Fibroblast of skin of left biceps (primary cell): ENCODE measurements at regions not wholly inside any gene's neighbourhood (a gene's known extent, or its start where the extent isn't known, plus 50 kb on each side); places are given as distances from the start of the nearest gene placed in this dataset.
"Not testable (repeated sequence)": the region's sequence is repeated elsewhere in the genome, so short reads cannot be mapped to it uniquely, and the experiment has no call there.

Source experiments
- DNase-seq, 2 experiments: peaks; one replicate each; pipeline ENCODE4 v3.0.0-alpha.2; 2013; ENCODE audit warnings: low read depth in 2 of 2

DNA sequence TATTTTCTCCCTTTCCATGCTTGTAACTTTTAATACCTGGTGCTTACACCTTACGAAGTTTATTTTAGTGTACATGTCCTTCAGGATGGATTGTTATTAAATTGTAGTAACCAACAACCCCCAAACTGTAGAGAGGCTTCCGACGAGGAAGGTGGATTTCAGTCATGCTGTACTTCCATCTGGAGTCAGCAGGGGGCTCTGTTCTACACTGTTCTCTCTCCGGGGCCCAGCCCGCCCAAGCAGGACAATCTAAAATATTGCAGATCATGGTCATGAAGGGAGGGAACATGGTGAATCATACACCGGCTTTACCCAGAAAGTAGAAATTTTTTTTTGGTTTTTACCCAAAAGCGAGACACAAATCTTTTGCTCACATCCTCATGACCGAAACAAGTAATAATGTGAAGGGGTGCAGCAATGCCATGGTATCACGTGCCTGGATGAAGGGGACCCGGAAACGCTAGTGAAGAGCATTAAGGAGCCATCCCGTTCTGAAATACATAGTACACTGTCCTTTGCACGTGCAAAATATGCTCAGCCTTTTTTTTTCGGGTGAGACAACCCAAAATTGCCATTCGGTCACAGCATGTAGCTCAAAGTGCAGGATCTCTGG is 884.8 kb downstream of the EPHA4 start:
- DNase-seq, result peak in 1 of 2 experiments; percentile 23

DNA sequence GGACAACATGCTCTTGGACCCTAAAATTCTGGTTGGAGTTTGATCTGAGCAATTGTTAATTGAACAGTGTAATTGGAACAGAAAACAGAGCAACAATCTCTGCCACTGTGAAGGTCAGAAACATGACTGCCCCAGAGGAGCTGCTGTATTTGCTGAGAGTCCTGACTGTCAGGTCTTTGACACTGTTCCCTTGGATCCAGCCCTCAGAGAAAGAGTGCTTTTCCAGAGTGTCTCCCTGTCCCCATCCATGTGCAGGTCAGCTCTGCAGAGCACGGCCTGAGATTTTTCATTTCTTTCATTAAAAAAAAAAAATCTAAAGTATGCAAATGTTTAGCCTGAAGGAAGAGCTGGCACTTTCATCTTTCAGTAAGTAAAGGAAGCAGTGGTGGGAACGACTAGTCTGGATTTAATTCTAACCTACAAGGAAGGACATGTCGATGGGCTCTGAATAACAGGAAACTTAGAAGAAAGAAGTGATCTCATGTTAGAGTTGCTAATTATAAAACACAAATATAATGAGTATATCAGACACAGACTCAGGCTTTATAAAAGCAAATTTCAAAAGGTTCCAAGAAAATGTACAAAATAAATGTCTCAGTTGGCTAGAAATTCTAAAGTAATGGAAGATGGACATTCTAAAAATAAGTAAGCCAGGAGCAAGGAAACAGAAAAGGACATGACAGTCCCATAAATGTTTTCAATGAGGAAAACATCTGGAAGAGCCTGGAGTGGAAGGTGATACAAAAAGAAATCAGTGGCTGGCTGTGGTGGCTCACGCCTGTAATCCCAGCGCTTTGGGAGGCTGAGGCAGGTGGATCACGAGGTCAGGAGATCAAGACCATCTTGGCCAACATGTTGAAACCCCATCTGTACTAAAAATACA is 876.5 kb downstream of the EPHA4 start:
- DNase-seq, result no peak

GRCh38 chr2:220696280-220696669 is 875.8 kb downstream of the EPHA4 start:
- no peak for DNase-seq

DNA sequence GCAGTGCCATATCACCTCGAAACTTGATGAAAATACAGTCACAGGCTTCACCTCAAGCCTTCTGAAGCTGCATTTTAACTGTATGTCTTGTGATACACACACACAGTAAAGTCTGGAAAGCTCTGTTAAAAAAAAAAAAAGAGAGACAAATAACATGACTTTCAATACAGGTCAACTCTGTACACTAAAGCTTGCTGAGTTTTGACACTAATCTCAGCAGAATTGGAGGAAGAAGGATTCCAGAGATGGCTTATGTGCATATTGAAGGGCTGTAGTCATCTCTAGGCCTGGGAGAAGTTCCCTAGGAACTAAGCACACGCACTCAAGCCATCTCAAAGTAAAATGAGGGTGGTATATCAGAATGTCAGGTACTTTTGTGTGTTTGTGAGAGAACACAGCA is 875.1 kb downstream of the EPHA4 start:
- DNase-seq, result no peak

GRCh38 chr2:220701115-220701514 is 871.0 kb downstream of the EPHA4 start:
- DNase-seq, result no peak

GRCh38 chr2:220703279-220703678 is 868.8 kb downstream of the EPHA4 start:
- DNase-seq, result no peak

GRCh38 chr2:220704081-220704480 is 868.0 kb downstream of the EPHA4 start:
- DNase-seq, result no peak

GRCh38 chr2:220704810-220705209 is 867.3 kb downstream of the EPHA4 start:
- no peak for DNase-seq

DNA sequence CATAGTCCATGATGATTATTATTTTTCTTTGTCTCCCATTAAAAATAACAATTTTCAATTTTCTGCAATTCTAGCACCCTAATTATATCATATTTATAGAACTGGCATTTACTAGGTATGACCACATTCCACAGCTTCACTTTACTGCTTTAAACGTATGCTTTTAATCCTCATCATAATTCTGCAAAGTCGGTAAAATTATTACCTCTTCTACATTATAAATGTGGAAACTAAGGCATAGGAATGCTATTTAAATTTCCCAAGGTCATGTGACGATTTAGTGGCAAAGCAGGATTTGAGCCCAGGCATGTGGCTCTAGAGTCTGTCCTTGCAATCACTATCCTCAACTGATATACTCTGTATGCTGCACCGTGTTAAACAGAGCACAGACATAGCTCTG is 866.4 kb downstream of the EPHA4 start:
- DNase-seq, result no peak

DNA sequence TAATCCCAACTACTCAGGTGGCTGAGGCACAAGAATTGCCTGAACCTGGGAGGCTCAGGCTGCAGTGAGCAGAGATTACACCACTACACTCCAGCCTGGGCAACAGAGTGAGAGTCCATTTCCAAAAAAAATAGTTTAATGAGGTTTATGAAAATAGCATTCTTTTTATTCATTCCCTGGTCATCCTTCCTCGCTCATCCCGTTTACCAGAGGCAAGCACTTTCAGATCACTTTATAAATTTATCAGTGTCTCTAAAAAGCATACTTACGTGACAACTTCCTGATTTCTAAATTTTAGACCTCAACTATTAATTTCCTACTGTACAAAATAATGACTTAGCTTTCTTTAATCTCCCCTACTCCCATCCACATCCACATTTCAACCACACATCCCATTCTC is 864.8 kb downstream of the EPHA4 start:
- DNase-seq, result no peak

DNA sequence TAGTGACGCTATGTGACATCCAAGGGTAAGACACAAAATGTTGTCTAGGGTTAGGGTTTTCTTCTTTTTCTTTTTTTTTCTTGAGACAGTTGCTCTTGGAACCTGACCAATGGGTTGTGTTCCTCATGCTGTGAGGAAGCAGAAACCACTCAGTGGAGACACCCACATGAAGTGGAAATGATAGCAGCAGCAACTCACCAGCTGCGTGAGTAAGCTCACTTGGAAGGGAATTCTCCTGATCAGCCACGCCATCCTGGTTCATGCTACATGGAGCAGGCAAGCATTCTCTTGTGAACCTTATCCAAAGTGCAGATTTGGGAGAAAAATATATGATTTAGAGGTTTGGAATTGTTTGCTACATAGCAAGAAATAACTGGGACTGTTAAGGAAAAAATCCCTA is 863.7 kb downstream of the EPHA4 start:
- DNase-seq, result no peak

GRCh38 chr2:220717283-220717682 is 854.8 kb downstream of the EPHA4 start:
- no peak for DNase-seq

DNA sequence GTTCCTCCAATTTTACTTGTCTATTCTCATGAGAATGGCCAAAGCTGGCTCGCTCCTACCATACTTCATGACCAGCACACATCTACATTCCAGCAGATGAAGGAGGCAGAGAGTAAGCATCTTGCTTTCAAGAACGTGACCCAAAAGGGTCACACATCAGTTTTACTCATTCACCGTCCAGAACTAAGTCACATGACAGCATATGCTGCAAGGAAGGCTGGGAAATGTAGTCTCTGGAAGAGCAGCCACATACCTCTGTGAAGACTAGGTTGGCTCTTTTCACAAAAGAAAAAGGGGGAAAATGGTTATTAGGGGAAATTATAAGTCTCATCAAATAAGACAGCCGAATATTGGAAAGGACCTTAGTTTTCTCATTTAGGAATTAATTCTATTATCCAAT is 835.3 kb downstream of the EPHA4 start:
- no peak for DNase-seq

DNA sequence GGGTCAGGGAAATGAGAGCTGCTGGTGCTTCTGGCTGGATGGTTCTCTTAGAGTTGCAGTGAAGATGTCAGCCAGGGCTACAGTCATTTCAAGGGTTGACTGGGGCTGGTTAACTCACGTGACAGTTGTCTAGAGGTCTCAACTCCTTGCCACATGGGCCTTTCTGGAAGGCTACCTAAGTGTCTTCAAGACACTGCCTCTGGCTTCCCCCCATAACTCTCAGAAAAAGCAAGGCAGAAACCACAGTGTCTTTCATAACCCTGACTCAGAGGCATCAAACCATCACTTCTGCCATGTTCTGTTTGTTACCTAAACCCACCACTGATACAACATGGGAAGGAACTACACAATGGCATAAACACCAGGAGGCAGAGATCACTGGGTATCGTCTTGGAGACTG is 828.9 kb downstream of the EPHA4 start:
- DNase-seq, result no peak

- DNase-seq, result no peak
Measured at GRCh38 chr2:220744861-220745260, 827.2 kb downstream of the EPHA4 start.

DNA sequence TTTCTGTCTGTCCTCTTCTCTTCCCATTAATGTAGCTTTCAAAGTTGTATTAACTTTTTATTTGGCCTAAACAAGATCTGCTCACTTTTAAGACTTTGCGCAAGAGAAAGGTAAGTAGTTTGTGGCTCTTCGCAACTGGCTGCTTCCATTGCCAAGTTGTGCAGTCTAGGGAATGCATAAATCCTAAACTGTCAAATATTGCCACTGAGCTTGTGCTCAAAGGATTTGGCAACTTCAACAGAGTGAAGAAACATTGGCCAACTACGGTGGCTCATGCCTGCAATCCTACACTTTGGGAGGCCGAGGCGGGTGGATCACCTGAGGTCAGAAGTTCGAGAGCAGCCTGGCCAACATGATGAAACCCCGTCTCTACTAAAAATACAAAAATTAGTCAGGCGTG is 826.4 kb downstream of the EPHA4 start:
- no peak for DNase-seq

DNA sequence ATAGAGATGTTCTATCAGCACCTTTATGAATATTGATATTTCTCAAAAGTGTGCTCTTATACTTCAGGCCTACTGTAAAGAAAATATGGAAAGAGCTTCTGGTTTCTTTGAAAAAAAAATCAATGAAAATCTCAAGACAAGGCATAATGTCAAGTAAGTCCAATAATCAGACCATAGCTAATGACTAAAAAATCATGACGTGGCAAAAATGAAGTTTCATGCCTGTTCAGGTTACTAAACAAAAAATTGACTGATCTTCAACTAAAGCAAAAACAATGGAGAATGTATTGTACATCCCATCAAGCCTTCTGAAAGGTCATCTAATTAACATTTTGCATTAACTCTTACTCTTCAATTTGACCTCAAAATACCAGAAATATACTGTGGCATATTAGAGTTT is 824.4 kb downstream of the EPHA4 start:
- no peak for DNase-seq

DNA sequence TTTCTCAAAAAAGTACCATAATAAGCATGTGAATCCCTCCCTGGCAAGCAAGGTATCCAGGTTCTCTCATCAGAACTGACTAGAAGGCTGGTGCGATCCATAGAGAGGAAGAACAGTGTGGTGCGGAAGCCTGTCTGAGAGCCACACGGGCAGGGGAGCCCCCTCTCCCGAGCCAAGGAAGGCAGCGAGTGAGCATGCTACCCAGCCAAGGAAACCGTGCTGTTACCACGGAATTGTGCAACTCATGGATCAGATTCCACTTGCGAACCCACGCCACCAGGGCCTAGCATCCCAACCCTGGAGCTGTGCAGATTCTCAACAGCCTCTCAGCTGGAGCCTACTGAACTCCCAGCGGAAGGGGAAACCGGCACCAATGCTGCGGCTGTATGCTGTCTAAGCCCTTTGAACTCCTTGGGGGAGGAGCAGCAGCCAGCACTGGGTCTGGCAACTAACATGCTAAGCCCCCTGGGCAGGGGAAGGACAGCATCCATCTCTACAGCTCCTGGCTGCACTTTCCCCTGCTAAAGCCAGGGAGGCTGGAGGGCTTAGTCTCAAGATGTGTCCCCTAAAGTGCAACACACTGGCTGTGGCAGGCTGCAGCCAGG is 823.1 kb downstream of the EPHA4 start:
- no peak for DNase-seq

DNA sequence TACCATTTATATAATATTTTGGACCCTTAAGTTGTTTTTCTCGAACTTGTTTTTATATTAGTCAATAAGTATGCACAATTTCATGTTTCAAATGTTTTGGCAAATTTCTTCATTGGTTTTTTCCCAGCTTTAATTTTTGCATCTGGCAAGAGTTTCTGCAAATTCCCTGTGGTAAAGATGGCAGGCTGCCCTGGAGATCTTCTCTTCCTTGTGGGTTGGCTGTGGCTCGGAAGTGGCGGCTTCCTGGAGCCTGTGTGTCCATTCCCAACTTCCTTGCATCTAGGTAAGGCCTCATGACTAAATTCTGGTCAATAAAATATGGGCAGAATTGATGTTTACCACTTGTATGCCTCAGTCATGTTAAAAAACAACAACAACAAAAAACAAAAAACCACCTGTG is 818.6 kb downstream of the EPHA4 start:
- DNase-seq, result no peak

GRCh38 chr2:220756653-220757052 is 815.5 kb downstream of the EPHA4 start:
- no peak for DNase-seq

DNA sequence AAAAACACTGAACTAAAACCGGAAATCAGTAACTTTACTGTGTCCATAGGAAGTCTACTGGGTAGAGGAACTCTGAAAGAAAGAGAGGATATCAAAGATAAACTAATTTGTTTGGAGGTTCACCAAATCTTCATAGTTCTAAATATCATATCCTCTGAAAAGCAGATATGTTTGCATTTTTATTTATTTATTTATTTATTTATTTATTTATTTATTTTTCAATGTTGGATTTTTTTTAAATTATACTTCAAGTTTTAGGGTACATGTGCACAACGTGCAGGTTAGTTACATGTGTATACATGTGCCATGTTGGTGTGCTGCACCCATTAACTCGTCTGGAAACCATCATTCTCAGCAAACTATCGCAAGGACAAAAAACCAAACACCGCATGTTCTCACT is 813.7 kb downstream of the EPHA4 start:
- DNase-seq, result not testable (repeated sequence)

DNA sequence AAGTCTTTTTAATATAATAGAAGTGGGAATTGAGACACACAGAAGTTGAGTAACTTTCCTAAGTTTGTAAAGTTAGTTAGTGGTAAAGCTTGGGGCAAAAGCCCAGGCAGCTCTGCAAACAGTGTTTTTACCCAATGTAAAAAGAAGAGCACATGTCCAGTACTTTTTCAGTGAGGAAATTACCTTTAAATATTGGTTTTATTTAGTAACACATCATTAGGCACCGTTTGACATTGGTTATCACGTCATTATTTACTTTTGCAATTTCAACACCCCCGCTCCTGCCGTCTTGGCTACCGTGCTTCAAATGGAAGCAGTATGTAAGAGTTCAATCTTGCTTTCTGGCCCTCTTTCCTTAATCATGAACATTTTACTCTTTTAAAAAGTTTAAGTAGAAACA is 807.9 kb downstream of the EPHA4 start:
- no peak for DNase-seq
